OCI-LY7 (cell line): ENCODE measurements at regions not wholly inside any gene's neighbourhood (a gene's known extent, or its start where the extent isn't known, plus 50 kb on each side); places are given as distances from the start of the nearest gene placed in this dataset.

Source experiments
- EZH2phosphoT487 ChIP-seq: fragments of 200-600 bp; sonication (generic); IDR thresholded peaks from 2 replicates; pipeline ENCODE4 v1.6.1; 2018; ENCODE audit warnings: low read depth, borderline replicate concordance, mild to moderate bottlenecking, mixed run types, antibody characterized with exemption, low read length, moderate library complexity, mixed read lengths
- TF ChIP-seq, protein P1 (sequence below): fragments of 200-600 bp; sonication (generic); conservative IDR thresholded peaks from 2 replicates; pipeline ENCODE4 v1.5.1; 2014; ENCODE audit warnings: mild to moderate bottlenecking, antibody characterized with exemption, low read length, moderate library complexity, mixed read lengths

DNA sequence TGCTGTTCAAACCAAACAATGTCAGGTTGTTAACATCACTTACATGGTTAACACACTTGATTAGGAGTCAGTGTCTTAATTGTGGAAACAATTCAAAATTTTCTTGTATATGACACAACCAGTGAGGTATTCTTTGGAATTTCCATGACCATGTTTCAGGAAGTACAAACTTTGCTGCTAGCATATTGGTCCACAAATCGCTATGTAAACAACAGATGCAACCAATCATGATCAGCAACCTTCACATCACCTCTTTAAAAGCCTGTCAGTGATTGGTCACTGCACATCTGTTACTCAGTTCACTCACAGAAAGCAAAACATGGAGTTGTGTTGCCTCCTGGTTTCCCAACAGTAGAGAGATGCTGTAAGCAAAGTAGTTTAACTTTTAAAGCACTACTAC lies 108.9 kb upstream of the FAM3C start:
- TF ChIP-seq, protein P1, sequence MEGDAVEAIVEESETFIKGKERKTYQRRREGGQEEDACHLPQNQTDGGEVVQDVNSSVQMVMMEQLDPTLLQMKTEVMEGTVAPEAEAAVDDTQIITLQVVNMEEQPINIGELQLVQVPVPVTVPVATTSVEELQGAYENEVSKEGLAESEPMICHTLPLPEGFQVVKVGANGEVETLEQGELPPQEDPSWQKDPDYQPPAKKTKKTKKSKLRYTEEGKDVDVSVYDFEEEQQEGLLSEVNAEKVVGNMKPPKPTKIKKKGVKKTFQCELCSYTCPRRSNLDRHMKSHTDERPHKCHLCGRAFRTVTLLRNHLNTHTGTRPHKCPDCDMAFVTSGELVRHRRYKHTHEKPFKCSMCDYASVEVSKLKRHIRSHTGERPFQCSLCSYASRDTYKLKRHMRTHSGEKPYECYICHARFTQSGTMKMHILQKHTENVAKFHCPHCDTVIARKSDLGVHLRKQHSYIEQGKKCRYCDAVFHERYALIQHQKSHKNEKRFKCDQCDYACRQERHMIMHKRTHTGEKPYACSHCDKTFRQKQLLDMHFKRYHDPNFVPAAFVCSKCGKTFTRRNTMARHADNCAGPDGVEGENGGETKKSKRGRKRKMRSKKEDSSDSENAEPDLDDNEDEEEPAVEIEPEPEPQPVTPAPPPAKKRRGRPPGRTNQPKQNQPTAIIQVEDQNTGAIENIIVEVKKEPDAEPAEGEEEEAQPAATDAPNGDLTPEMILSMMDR: no peak
- TF ChIP-seq EZH2phosphoT487: no peak
